Stimulated activated CD4-positive, alpha-beta T cell treated with anti-CD3 and anti-CD28 coated beads, Interleukin-15, amount 100 ng/mL, for 24 hours (primary cell): ENCODE measurements at regions not wholly inside any gene's neighbourhood (a gene's known extent, or its start where the extent isn't known, plus 50 kb on each side); places are given as distances from the start of the nearest gene placed in this dataset.
"Not testable (repeated sequence)": the region's sequence is repeated elsewhere in the genome, so short reads cannot be mapped to it uniquely, and the experiment has no call there.

ENCODE experiments used
- DNase-seq: peaks from one replicate; pipeline ENCODE4 v3.0.0-alpha.2; 2020

DNA sequence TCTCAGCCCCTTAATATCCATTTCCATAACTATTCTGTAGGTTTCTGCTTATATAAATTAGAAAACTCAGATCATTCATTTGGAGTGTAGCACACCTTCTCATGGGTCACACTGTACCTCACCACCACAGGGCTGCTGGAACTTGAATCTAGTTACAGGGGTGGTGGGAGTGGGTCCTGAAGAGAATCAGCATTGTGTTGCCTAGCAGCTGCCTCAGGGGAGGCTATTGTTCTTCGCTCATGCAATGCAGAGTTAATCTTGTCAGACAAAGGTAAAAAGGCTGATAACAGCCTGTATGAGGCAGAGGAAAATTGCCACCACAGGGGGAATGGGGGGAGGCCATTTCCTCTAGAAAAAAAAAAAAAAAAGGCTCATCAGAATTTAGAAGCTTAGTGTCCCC is 496.0 kb upstream of the ADGRB3 start:
- no peak for DNase-seq

DNA sequence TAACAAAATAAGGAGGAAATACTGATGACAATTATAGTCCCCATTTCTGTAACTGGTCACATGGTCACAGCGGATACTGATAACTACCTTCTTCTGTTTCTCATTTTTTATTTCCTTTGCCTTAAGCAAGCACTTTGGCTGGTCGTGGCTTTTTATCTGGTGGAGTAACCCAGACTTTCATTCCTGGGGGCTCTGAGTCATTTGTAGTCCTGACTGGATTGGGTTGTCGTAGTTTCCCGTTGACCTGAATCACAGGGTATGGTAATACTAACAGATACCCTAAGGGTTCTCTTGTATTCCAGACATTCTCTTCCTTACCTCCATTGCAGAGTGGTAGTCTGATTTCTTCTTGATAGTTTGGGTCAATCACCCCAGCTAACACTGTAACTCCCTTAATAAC is 500.3 kb upstream of the ADGRB3 start:
- no peak for DNase-seq

DNA sequence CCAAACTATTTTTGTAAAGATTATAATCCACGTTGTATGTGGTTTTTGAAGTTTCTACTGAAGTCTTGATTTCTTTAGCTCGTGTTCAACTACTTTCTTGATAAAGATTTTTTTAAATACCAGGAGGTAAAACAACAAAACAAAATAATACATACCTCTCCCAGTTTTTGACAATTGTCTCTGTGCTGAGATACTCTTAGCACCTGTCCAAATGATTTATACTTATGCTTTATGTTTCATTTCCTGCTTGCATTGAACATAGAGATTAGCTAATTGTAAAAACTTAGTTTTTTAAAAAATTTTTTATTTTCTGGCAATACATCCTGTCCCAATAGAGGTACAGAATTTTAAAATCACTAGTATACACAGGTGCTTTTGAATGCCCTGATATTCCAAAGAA is 506.9 kb upstream of the ADGRB3 start:
- no peak for DNase-seq

GRCh38 chr6:68127074-68127473 is 508.0 kb upstream of the ADGRB3 start:
- DNase-seq: no peak

GRCh38 chr6:68126089-68126749 is 508.9 kb upstream of the ADGRB3 start:
- no peak for DNase-seq

DNA sequence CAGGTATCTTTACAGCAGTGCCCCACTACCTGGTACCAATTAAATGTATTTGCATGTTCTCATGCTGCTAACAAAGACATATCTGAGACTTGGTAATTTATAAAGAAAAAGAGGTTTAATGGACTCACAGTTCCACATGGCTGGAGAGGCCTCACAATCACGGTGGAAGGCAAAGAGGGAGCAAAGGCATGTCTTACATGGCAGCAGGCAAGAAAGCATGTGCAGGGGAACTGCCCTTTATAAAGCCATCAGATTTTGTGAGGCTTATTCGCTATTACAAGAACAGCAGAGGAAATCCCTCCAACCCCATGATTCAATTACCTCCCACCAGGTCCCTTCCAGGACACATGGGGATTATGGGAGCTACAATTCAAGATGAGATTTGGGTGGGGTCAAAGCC is 512.1 kb upstream of the ADGRB3 start:
- not testable (repeated sequence) for DNase-seq

- DNase-seq: no peak
Measured at GRCh38 chr6:68122032-68122431, 513.0 kb upstream of the ADGRB3 start.

DNA sequence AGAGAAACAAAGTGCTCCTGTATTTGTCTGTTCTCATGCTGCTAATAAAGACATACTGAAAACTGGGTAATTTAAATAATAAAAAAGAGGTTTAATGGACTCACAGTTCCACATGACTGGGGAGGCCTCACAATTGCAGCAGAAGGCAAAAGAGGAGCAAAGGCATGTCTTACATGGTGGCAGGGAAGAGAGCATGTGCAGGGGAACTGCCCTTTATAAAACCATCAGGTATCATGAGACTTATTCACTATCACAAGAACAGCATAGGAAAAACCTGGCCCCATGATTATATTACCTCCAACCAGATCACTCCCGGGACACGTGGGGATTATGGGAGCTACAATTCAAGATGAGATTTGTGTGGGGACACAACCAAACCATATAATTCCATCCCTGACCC is 514.1 kb upstream of the ADGRB3 start:
- not testable (repeated sequence) for DNase-seq

DNA sequence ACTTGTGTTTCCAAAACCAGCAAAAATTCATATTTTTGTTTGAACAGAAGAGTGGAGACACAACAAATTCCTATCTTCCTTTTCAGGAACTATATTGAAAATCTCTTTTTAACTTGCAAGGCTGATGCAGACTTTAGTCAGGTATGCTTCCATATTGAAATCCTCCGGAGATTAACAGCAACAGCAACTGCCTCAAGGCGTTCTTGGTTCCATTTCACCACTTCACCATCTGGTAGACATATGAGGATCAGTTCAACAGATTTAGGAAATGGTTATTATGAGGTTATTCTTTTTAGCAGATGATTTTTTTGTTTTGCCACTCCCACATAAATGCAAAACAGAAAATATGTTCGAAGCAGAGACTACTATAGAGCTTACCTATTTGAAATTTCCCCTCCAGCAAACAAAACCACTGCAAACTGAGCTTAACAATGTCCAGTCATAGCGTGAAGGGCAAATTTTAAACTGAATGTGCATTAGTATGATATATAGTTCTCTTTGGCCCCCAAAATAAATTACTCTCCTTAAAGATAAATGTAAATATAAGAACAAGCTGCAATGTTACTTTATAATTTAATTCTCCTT is 520.5 kb upstream of the ADGRB3 start:
- no peak for DNase-seq

DNA sequence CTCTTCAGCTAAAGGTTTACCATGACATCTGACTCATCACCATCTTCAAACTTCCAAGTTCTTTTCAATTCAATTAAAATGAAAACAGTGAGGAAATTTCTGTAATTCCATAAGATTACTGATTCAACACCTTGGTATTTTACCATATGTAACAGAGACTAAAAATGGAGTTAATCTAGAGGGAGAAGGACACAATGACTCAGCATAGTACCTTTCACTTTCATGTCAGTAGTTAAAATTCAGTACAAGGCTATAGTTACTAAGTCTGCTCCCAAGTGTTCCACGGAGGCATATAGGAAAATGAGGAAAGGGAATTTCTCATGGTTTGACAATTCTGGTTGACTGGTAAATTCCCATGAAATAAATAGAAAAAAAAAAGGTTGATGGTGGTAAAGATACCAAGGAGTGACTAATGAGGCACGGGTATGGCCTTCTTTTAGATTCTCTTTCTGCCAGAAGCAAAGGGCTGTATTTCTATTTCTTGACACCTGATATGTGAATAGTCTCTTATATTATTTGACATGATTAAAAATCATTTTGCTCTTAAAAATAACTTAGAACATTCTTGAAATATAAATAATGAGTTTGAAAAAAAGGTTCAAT is 526.7 kb upstream of the ADGRB3 start:
- DNase-seq: no peak

- no peak for DNase-seq
Measured at GRCh38 chr6:68094070-68094469, 541.0 kb upstream of the ADGRB3 start.

GRCh38 chr6:68087399-68088133 is 547.5 kb upstream of the ADGRB3 start:
- no peak for DNase-seq

DNA sequence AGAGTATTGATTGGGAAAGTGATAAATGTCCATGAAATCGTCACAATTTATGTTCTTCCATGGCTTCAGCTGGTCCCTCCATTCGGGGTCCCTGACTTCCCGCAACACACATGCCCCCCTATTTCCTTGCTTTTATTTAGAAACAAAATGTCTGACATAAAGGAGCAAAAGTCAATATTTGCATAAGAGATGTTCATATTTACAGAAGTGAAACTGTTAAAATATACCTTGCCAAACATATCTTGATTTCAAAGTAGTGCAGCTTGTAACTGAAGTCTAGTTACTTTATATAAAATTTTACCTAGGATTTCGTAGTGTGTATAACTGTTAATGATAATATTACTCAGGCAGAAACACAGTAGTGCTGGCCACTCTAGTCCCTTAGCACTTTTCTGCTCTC is 548.9 kb upstream of the ADGRB3 start:
- DNase-seq: no peak

GRCh38 chr6:68085599-68085998 is 549.5 kb upstream of the ADGRB3 start:
- DNase-seq: not testable (repeated sequence)

DNA sequence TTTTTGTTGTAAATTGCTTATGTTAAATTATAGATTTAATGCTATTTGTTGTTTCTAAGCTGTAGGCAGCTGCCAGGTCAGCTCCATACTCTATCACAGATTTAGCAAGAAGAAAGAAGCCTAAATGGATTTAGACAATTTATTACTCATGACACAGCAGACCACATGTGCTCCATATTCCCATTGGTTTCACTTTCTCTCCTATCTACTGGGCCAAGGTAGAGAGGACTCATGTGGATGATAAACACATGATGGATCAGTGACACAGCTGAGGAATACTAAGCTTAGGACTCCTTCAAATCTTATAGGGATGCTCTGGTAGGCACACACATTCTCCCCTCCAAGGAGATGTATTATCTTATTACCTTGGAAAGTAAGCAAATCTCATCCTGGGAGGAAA is 553.0 kb upstream of the ADGRB3 start:
- DNase-seq: no peak

- DNase-seq: no peak
Measured at GRCh38 chr6:68080074-68080473, 555.0 kb upstream of the ADGRB3 start.

DNA sequence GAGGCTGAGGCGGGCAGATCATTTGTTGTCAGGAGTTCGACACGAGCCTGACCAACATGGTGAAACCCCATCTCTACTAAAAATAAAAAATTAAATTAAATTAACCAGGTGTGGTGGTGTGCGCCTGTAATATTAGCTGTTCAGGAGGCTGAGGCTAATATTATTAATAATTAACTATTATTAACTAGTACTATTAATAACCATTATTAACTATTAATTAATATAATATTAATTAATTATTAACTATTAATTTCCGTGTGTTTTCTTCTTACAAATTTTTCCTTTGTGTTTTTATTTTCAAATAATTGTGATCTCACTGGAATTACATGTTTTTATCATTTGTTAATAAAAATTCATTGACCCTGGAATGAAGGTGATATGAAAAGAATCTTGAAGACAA is 557.4 kb upstream of the ADGRB3 start:
- DNase-seq: no peak

- DNase-seq: no peak
Measured at GRCh38 chr6:68071740-68072139, 563.3 kb upstream of the ADGRB3 start.

DNA sequence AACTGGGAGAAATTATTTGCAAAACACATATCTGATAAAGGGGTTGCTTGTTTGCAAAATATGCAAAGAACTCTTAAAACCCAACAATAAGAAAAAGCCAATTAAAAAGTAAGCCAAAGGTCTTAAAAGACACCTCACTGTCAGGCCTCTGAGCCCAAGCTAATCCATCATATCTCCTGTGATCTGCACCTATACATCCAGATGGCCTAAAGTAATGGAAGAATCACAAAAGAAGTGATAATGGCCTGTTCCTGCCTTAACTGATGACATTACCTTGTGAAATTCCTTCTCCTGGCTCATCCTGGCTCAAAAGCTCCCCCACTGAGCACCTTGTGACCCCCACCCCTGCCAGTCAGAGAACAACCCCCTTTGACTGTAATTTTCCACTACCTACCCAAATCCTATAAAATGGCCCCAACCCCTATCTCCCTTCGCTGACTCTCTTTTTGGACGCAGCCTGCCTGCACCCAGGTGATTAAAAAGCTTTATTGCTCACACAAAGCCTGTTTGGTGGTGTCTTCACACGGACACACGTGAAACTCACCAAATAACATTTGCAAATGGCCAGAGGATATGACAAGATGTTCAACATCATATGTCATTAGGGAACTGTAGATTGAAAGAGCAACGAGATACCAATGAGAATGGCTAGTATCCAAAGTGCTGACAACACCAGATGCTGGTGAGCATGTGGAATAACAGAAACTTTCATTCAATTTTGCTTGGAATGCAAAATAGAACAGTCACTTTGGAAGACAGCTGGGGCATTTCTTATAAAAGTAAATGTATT is 565.0 kb upstream of the ADGRB3 start:
- no peak for DNase-seq

- DNase-seq: no peak
Measured at GRCh38 chr6:68059899-68060298, 575.2 kb upstream of the ADGRB3 start.

DNA sequence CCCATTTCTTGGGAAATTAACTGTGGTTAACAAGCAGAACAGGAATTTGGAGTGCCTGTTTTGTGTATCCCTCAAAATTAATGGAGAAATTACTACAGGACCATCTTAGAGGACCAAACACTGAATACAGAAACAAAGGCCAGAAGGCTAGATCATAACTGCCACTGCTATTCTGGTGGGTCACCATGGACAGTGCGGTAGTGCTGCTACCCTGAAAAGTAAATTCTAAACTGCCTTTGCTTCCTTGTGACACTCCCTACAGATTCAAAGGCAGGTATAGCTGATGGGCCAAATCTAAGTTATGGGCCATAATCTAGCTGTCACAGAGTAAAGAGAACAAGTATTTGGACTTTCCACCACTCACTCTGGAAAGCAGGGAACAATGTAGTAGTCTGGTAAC is 575.8 kb upstream of the ADGRB3 start:
- DNase-seq: no peak

DNA sequence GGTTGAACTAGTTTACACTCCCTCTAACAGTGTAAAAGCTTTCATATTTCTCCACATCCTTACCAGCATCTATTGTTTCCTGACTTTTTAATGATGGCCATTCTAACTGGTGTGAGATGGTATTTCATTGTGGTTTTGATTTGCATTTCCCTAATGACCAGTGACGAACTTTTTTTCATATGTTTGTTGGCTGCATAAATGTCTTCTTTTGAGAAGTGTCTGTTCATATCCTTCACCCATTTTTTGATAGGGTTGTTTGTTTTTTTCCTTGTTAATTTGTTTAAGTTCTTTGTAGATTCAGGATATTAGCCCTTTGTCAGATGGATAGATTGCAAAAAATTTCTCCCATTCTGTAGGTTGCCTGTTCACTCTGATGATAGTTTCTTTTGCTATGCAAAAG is 578.5 kb upstream of the ADGRB3 start:
- DNase-seq: not testable (repeated sequence)

- DNase-seq: no peak
Measured at GRCh38 chr6:68054756-68055155, 580.3 kb upstream of the ADGRB3 start.
